Nucleus accumbens (tissue), 56 donors: ENCODE measurements at regions not wholly inside any gene's neighbourhood (a gene's known extent, or its start where the extent isn't known, plus 50 kb on each side); places are given as distances from the start of the nearest gene placed in this dataset.

Experiments used
- DNase-seq, 56 donors: peaks; one replicate each; lab custom pipeline; 2025; lab: John Stamatoyannopoulos, UW

GRCh38 chr5:173689171-173689736 is 72.8 kb upstream of the BOD1 start:
- peak in 8 of 56 donors; percentile 10 to 42 (median 13) for DNase-seq

- no peak for DNase-seq
Measured at GRCh38 chr5:173689737-173690360, 73.4 kb upstream of the BOD1 start.

GRCh38 chr5:173691931-173692330 is 75.5 kb upstream of the BOD1 start:
- no peak for DNase-seq

GRCh38 chr5:173693670-173694069 is 77.2 kb upstream of the BOD1 start:
- DNase-seq = no peak

GRCh38 chr5:173696216-173696615 is 79.8 kb upstream of the BOD1 start:
- no peak for DNase-seq

GRCh38 chr5:173697931-173698579 is 81.6 kb upstream of the BOD1 start:
- DNase-seq = no peak

- DNase-seq = no peak
Measured at GRCh38 chr5:173699966-173700365, 83.5 kb upstream of the BOD1 start.

GRCh38 chr5:173703466-173703865 is 87.0 kb upstream of the BOD1 start:
- DNase-seq = no peak

GRCh38 chr5:173704615-173705511 is 88.4 kb upstream of the BOD1 start:
- peak in 1 of 56 donors; percentile 27 for DNase-seq

- peak in 1 of 56 donors; percentile 6 for DNase-seq
Measured at GRCh38 chr5:173705512-173706044, 89.1 kb upstream of the BOD1 start.

- no peak for DNase-seq
Measured at GRCh38 chr5:173706700-173707099, 90.2 kb upstream of the BOD1 start.

GRCh38 chr5:173707392-173707791 is 90.9 kb upstream of the BOD1 start:
- peak in 9 of 56 donors; percentile 11 to 37 (median 21) for DNase-seq

GRCh38 chr5:173709145-173709544 is 92.7 kb upstream of the BOD1 start:
- no peak for DNase-seq

GRCh38 chr5:173709761-173710160 is 93.3 kb upstream of the BOD1 start:
- DNase-seq = no peak

GRCh38 chr5:173710528-173710927 is 94.1 kb upstream of the BOD1 start:
- no peak for DNase-seq

GRCh38 chr5:173711466-173711865 is 95.0 kb upstream of the BOD1 start:
- DNase-seq = no peak

- no peak for DNase-seq
Measured at GRCh38 chr5:173712609-173713175, 96.2 kb upstream of the BOD1 start.

GRCh38 chr5:173714551-173715428 is 98.3 kb upstream of the BOD1 start:
- no peak for DNase-seq

GRCh38 chr5:173715607-173716006 is 99.2 kb upstream of the BOD1 start:
- peak in 8 of 56 donors; percentile 6 to 27 (median 20) for DNase-seq
